Colonic mucosa (tissue), 4 donors: ENCODE measurements at regions not wholly inside any gene's neighbourhood (a gene's known extent, or its start where the extent isn't known, plus 50 kb on each side); places are given as distances from the start of the nearest gene placed in this dataset.
"Not testable (repeated sequence)": the region's sequence is repeated elsewhere in the genome, so short reads cannot be mapped to it uniquely, and the experiment has no call there.

ENCODE experiments used
- DNase-seq: peaks from one replicate; pipeline ENCODE4 v3.0.0-alpha.2; 2020
- H3K27ac ChIP-seq: fragments of 200-600 bp; one replicate; pipeline ENCODE4 v1.8.0; 2021
- H3K27me3 ChIP-seq: fragments of 200-600 bp; one replicate; pipeline ENCODE4 v1.8.0; 2021
- H3K36me3 ChIP-seq: fragments of 200-600 bp; one replicate; pipeline ENCODE4 v1.8.0; 2021
- H3K4me1 ChIP-seq: fragments of 200-600 bp; one replicate; pipeline ENCODE4 v1.8.0; 2021; ENCODE audit warnings: mild to moderate bottlenecking
- H3K4me3 ChIP-seq: fragments of 200-600 bp; one replicate; pipeline ENCODE4 v1.8.0; 2021
- H3K9ac ChIP-seq, 2 donors: one replicate each; pipeline ENCODE4 v1.7.0; 2013; ENCODE audit warnings: control low read depth in 2 of 2, low read depth in 2 of 2, low read length in 2 of 2
- H3K9me3 ChIP-seq: fragments of 200-600 bp; one replicate; pipeline ENCODE4 v1.8.0; 2021
- CTCF ChIP-seq: fragments of 200-600 bp; IDR thresholded peaks from one replicate; pipeline ENCODE4 v1.8.0; 2022; ENCODE audit warnings: antibody characterized with exemption, mild to moderate bottlenecking
- intact Hi-C: fragments of 100-400 bp; cut with DNase I; formaldehyde crosslinking; loops from one replicate; pipeline ENCODE4 v1.14.1; 2022
- donor health status: healthy.
- donor health status: DM: no; HTN: no; CAD: no.
- donor health status: DM: no; HTN: no; CAD: no.

DNA sequence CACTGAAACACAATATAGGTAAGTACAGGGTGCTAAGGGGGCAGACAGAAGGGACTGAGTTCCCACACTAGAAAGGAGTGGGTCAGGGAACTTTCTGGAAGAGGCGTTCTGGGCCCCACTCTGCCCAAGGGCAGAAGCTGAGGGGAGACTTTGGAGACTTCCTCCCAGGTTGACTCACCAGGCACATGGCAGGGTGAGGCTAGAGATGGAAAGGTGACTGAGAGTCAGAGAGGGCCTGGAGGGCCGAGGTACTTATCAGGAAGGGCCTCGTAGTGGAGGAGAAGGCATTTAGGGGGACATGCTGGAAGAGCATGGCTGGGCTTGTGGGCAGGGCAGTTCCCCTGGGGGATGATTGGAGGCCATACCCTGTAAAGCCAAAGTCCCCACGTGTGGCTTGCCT lies 159.9 kb upstream of the JUN start:
- no peak overlapping the region for H3K4me3 ChIP-seq
- no peaks in the 10 kb centered on the region for H3K9me3 ChIP-seq
- intact Hi-C loops: no loop called here
- H3K4me1 ChIP-seq: no peaks in the 10 kb centered on the region
- no peaks in the 10 kb centered on the region for H3K27me3 ChIP-seq
- no peaks in the 10 kb centered on the region for H3K36me3 ChIP-seq
- DNase-seq: no peak
- H3K9ac ChIP-seq: no peak overlapping the region
- H3K27ac ChIP-seq: no peak overlapping the region
- no peak for TF ChIP-seq CTCF

DNA sequence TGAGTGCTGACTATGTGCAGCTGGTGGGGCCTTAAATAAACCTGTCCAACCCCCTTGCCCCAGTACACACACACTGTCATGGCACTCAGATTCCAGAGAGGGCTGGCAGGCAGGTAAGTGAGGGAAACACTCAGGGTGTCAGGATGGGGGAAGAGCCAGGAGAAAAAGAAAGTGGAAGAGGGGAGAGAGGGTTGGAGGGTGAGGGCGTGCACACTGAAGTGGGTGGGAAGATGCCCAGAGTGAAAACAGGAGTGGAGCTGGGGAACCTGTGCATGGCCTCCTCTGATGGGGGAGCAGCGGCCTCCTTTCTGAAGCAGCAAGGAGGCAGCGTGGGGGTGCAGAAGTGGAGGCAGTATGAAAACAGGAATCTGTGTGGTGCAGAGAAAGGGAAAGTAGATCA lies 160.6 kb upstream of the JUN start:
- intact Hi-C loops: no loop called here
- Histone ChIP-seq H3K27me3 (no peaks in the 10 kb centered on the region), H3K9ac (no peak overlapping the region), H3K36me3 (no peaks in the 10 kb centered on the region), H3K9me3 (no peaks in the 10 kb centered on the region), H3K4me1 (no peaks in the 10 kb centered on the region), H3K4me3 (no peak overlapping the region), H3K27ac (no peak overlapping the region)
- no peak for DNase-seq
- no peak for TF ChIP-seq CTCF

DNA sequence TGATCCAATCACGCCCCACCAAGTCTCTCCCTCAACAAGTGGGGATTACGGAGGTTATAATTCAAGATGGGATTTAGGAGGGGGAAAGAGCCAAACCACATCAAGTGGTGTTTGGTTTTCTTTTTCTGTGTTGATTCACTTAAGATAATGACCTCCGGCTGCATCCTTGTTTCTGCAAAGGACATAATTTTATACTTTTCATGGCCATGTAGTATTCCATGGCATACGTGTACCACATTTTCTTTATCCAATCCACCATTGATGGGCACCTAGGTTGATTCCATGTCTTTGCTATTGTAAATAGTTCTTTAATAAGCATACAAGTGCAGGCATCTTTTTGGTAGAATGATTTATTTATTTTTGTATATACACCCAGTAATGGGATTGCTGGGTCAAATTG lies 162.5 kb upstream of the JUN start:
- Histone ChIP-seq H3K9ac (no peak overlapping the region), H3K27ac (no peak overlapping the region), H3K4me3 (no peak overlapping the region), H3K36me3 (no peaks in the 10 kb centered on the region), H3K4me1 (no peaks in the 10 kb centered on the region), H3K9me3 (no peaks in the 10 kb centered on the region), H3K27me3 (no peaks in the 10 kb centered on the region)
- no peak for DNase-seq
- no peak for TF ChIP-seq CTCF
- intact Hi-C loops: no loop called here

- Histone ChIP-seq H3K4me1 (no peaks in the 10 kb centered on the region), H3K9ac (no peak overlapping the region), H3K27me3 (no peaks in the 10 kb centered on the region), H3K9me3 (no peaks in the 10 kb centered on the region), H3K4me3 (no peak overlapping the region), H3K36me3 (no peaks in the 10 kb centered on the region), H3K27ac (no peak overlapping the region)
- TF ChIP-seq CTCF: no peak
- intact Hi-C loops: no loop called here
- DNase-seq: no peak
Measured at GRCh38 chr1:58948671-58949070, 164.8 kb upstream of the JUN start.

DNA sequence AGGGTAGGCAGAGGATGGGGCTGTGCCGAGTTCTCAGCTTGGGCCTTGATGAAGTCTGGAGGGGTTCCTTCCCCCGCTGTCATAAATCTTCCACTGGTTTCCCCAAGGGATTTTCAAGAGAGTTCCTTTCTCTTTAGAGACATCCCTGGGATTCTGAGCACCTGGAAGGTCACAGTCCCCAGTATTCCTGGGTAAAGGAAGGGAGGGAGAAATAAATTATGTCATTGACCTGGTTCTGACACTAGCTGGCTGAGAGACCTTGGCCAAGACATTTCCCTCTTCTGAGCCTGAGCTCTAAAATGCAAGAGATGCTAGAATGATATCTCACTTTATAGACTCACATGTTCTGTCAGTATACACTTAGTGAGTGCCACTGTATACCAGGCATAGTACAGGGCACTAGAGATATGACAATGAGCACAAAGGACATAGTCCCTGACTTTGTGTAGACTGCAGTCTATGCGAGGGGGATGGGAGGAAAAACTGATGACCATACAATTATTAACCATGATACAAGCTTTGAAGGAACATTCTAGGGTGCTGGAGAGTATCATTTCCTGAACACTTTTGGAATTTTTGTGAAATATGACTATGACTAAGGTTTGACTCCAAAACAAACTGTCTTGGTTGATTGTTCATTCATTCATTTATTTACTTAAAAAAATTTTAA lies 165.8 kb upstream of the JUN start:
- Histone ChIP-seq H3K4me1 (no peaks in the 10 kb centered on the region), H3K4me3 (no peak overlapping the region), H3K9me3 (no peaks in the 10 kb centered on the region), H3K9ac (no peak overlapping the region), H3K27ac (no peak overlapping the region), H3K36me3 (no peaks in the 10 kb centered on the region), H3K27me3 (no peaks in the 10 kb centered on the region)
- DNase-seq: no peak
- intact Hi-C loops: no loop called here
- no peak for TF ChIP-seq CTCF

- Histone ChIP-seq H3K27ac (no peak overlapping the region), H3K27me3 (no peaks in the 10 kb centered on the region), H3K9ac (no peak overlapping the region), H3K9me3 (no peaks in the 10 kb centered on the region), H3K4me3 (no peak overlapping the region), H3K36me3 (no peaks in the 10 kb centered on the region), H3K4me1 (no peaks in the 10 kb centered on the region)
- intact Hi-C loops: no loop called here
- no peak for TF ChIP-seq CTCF
- DNase-seq: no peak
Measured at GRCh38 chr1:58950897-58951296, 167.1 kb upstream of the JUN start.

DNA sequence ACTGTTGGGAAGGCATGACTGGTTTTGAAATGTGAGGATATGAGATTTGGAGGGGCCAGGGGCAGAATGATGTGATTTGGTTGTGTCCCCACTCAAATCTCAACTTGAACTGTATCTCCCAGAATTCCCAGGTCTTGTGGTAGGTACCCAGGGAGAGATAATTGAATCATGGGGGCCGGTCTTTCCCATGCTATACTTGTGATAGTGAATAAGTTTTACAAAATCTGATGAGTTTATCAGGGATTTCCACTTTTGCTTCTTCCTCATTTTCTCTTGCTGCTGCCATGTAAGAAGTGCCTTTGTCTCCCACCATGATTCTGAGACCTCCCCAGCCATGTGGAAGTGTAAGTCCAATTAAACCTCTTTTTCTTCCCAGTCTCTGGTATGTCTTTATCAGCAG lies 170.1 kb upstream of the JUN start:
- H3K27ac ChIP-seq, intact Hi-C loops, H3K4me3 ChIP-seq, H3K36me3 ChIP-seq, DNase-seq, H3K27me3 ChIP-seq, H3K9me3 ChIP-seq, H3K4me1 ChIP-seq, H3K9ac ChIP-seq: not testable (repeated sequence)

- H3K27me3 ChIP-seq, H3K36me3 ChIP-seq, DNase-seq, H3K9me3 ChIP-seq, H3K27ac ChIP-seq, H3K4me3 ChIP-seq, intact Hi-C loops, H3K4me1 ChIP-seq, H3K9ac ChIP-seq: not testable (repeated sequence)
Measured at GRCh38 chr1:58963287-58963686, 179.4 kb upstream of the JUN start.
